ENCODE measurements at regions not wholly inside any gene's neighbourhood (a gene's known extent, or its start where the extent isn't known, plus 50 kb on each side); places are given as distances from the start of the nearest gene placed in this dataset.

- no peaks in the 10 kb centered on the region for H3K27me3 Mint-ChIP-seq
- CTCF ChIA-PET, result interaction anchor here (0.7 kb wide), 1 partner anchor 41 kb away, joined by 3 read pairs; no protein-coding TSS in a partner anchor
These were observed 296.2 kb upstream of the SKOR2 start for GRCh38 chr18:47547539-47548202.

GRCh38 chr18:47545613-47546012 lies 294.2 kb upstream of the SKOR2 start:
- Mint-ChIP-seq H3K4me1 (no peaks in the 10 kb centered on the region), H3K9me3 (no peaks in the 10 kb centered on the region), H3K4me3 (no peak overlapping the region), H3K36me3 (no peaks in the 10 kb centered on the region), H3K27me3 (no peaks in the 10 kb centered on the region), H3K27ac (no peak overlapping the region)
- CTCF ChIA-PET, result no interaction called here
- DNase-seq, result no peak

More at GRCh38 chr18:47547539-47548202, 296.2 kb upstream of the SKOR2 start:
- Mint-ChIP-seq H3K9me3 (no peaks in the 10 kb centered on the region), H3K27ac (no peak overlapping the region), H3K36me3 (no peaks in the 10 kb centered on the region), H3K4me3 (no peak overlapping the region), H3K4me1 (no peaks in the 10 kb centered on the region)
- DNase-seq, result no peak

GRCh38 chr18:47543080-47543479 lies 291.6 kb upstream of the SKOR2 start:
- Mint-ChIP-seq H3K27ac (no peak overlapping the region), H3K36me3 (no peaks in the 10 kb centered on the region), H3K9me3 (no peaks in the 10 kb centered on the region), H3K4me1 (no peaks in the 10 kb centered on the region), H3K4me3 (no peak overlapping the region), H3K27me3 (no peaks in the 10 kb centered on the region)
- no peak for DNase-seq
- CTCF ChIA-PET, result no interaction called here

- Mint-ChIP-seq H3K4me1 (no peaks in the 10 kb centered on the region), H3K27me3 (no peaks in the 10 kb centered on the region), H3K4me3 (no peak overlapping the region), H3K9me3 (no peaks in the 10 kb centered on the region), H3K27ac (no peak overlapping the region), H3K36me3 (no peaks in the 10 kb centered on the region)
- no peak for DNase-seq
- CTCF ChIA-PET, result no interaction called here
These were observed 291.1 kb upstream of the SKOR2 start for GRCh38 chr18:47542551-47542950.

- CTCF ChIA-PET, result no interaction called here
- no peaks in the 10 kb centered on the region for H3K9me3 Mint-ChIP-seq
- H3K4me3 Mint-ChIP-seq, result no peak overlapping the region
- H3K4me1 Mint-ChIP-seq, result no peaks in the 10 kb centered on the region
- H3K27ac Mint-ChIP-seq, result no peak overlapping the region
- no peaks in the 10 kb centered on the region for H3K36me3 Mint-ChIP-seq
- DNase-seq, result no peak
- peaks cover 12% of the 10 kb centered on the region for H3K27me3 Mint-ChIP-seq
These were observed 280.3 kb upstream of the SKOR2 start for GRCh38 chr18:47531717-47532116.

GRCh38 chr18:47530695-47531094 lies 279.2 kb upstream of the SKOR2 start:
- CTCF ChIA-PET, result no interaction called here
- H3K4me1 Mint-ChIP-seq, result no peaks in the 10 kb centered on the region

GRCh38 chr18:47528343-47528742 lies 276.9 kb upstream of the SKOR2 start:
- no peak for DNase-seq
- H3K36me3 Mint-ChIP-seq, result no peaks in the 10 kb centered on the region
- no peak overlapping the region for H3K27ac Mint-ChIP-seq
- no peak overlapping the region for H3K4me3 Mint-ChIP-seq
- H3K4me1 Mint-ChIP-seq, result no peaks in the 10 kb centered on the region
- H3K9me3 Mint-ChIP-seq, result no peaks in the 10 kb centered on the region
- H3K27me3 Mint-ChIP-seq, result peaks cover 21% of the 10 kb centered on the region
- CTCF ChIA-PET, result no interaction called here

More at GRCh38 chr18:47530695-47531094, 279.2 kb upstream of the SKOR2 start:
- no peak overlapping the region for H3K27ac Mint-ChIP-seq
- no peak for DNase-seq
- H3K4me3 Mint-ChIP-seq, result no peak overlapping the region
- H3K27me3 Mint-ChIP-seq, result peaks cover 13% of the 10 kb centered on the region
- H3K36me3 Mint-ChIP-seq, result no peaks in the 10 kb centered on the region
- H3K9me3 Mint-ChIP-seq, result no peaks in the 10 kb centered on the region

GRCh38 chr18:47526147-47526546 lies 274.7 kb upstream of the SKOR2 start:
- Mint-ChIP-seq H3K36me3 (no peaks in the 10 kb centered on the region), H3K4me1 (no peaks in the 10 kb centered on the region), H3K27me3 (peaks cover 15% of the 10 kb centered on the region)

GRCh38 chr18:47522359-47522758 lies 270.9 kb upstream of the SKOR2 start:
- Mint-ChIP-seq H3K36me3 (no peaks in the 10 kb centered on the region), H3K27me3 (peaks cover 9% of the 10 kb centered on the region), H3K4me1 (no peaks in the 10 kb centered on the region), H3K27ac (no peak overlapping the region), H3K4me3 (no peak overlapping the region), H3K9me3 (no peaks in the 10 kb centered on the region)
- CTCF ChIA-PET, result no interaction called here
- DNase-seq, result no peak

More at GRCh38 chr18:47526147-47526546, 274.7 kb upstream of the SKOR2 start:
- no peak for DNase-seq
- Mint-ChIP-seq H3K4me3 (no peak overlapping the region), H3K27ac (no peak overlapping the region), H3K9me3 (no peaks in the 10 kb centered on the region)
- CTCF ChIA-PET, result no interaction called here

GRCh38 chr18:47520263-47520662 lies 268.8 kb upstream of the SKOR2 start:
- Mint-ChIP-seq H3K4me3 (no peak overlapping the region), H3K36me3 (no peaks in the 10 kb centered on the region), H3K9me3 (no peaks in the 10 kb centered on the region), H3K27me3 (peaks cover 4% of the 10 kb centered on the region), H3K4me1 (no peaks in the 10 kb centered on the region), H3K27ac (no peak overlapping the region)
- DNase-seq, result no peak
- CTCF ChIA-PET, result no interaction called here

- Mint-ChIP-seq H3K9me3 (no peaks in the 10 kb centered on the region), H3K27ac (no peak overlapping the region), H3K4me1 (no peaks in the 10 kb centered on the region), H3K4me3 (no peak overlapping the region), H3K27me3 (no peaks in the 10 kb centered on the region), H3K36me3 (no peaks in the 10 kb centered on the region)
- no peak for DNase-seq
- CTCF ChIA-PET, result no interaction called here
These were observed 268.2 kb upstream of the SKOR2 start for GRCh38 chr18:47519706-47520105.

GRCh38 chr18:47519277-47519676 lies 267.8 kb upstream of the SKOR2 start:
- no peak overlapping the region for H3K27ac Mint-ChIP-seq
- H3K36me3 Mint-ChIP-seq, result no peaks in the 10 kb centered on the region
- H3K4me1 Mint-ChIP-seq, result no peaks in the 10 kb centered on the region
- no peak overlapping the region for H3K4me3 Mint-ChIP-seq
- DNase-seq, result no peak
- CTCF ChIA-PET, result no interaction called here
- no peaks in the 10 kb centered on the region for H3K27me3 Mint-ChIP-seq
- H3K9me3 Mint-ChIP-seq, result no peaks in the 10 kb centered on the region

- CTCF ChIA-PET, result no interaction called here
- no peaks in the 10 kb centered on the region for H3K9me3 Mint-ChIP-seq
- peaks cover 1% of the 10 kb centered on the region for H3K27me3 Mint-ChIP-seq
- H3K4me3 Mint-ChIP-seq, result no peak overlapping the region
- no peak for DNase-seq
- no peak overlapping the region for H3K27ac Mint-ChIP-seq
- no peaks in the 10 kb centered on the region for H3K36me3 Mint-ChIP-seq
- H3K4me1 Mint-ChIP-seq, result no peaks in the 10 kb centered on the region
These were observed 262.2 kb upstream of the SKOR2 start for GRCh38 chr18:47513614-47514013.

- Mint-ChIP-seq H3K27ac (no peak overlapping the region), H3K9me3 (no peaks in the 10 kb centered on the region), H3K4me3 (no peak overlapping the region), H3K27me3 (peaks cover 4% of the 10 kb centered on the region), H3K36me3 (no peaks in the 10 kb centered on the region), H3K4me1 (no peaks in the 10 kb centered on the region)
- CTCF ChIA-PET, result no interaction called here
- no peak for DNase-seq
These were observed 261.4 kb upstream of the SKOR2 start for GRCh38 chr18:47512726-47513435.

GRCh38 chr18:47512056-47512455 lies 260.6 kb upstream of the SKOR2 start:
- Mint-ChIP-seq H3K27ac (no peak overlapping the region), H3K36me3 (no peaks in the 10 kb centered on the region), H3K4me1 (no peaks in the 10 kb centered on the region), H3K9me3 (no peaks in the 10 kb centered on the region), H3K4me3 (no peak overlapping the region), H3K27me3 (peaks cover 4% of the 10 kb centered on the region)
- CTCF ChIA-PET, result no interaction called here
- DNase-seq, result no peak

Measured in activated naive CD4-positive, alpha-beta T cell treated with anti-CD3 and anti-CD28 coated beads, Interleukin-2, amount 10 ng/mL, durations not matched to agents 7 days and 5 days (primary cell).